ENCODE measurements at regions not wholly inside any gene's neighbourhood (a gene's known extent, or its start where the extent isn't known, plus 50 kb on each side); places are given as distances from the start of the nearest gene placed in this dataset.
"Not testable (repeated sequence)": the region's sequence is repeated elsewhere in the genome, so short reads cannot be mapped to it uniquely, and the experiment has no call there.

DNA sequence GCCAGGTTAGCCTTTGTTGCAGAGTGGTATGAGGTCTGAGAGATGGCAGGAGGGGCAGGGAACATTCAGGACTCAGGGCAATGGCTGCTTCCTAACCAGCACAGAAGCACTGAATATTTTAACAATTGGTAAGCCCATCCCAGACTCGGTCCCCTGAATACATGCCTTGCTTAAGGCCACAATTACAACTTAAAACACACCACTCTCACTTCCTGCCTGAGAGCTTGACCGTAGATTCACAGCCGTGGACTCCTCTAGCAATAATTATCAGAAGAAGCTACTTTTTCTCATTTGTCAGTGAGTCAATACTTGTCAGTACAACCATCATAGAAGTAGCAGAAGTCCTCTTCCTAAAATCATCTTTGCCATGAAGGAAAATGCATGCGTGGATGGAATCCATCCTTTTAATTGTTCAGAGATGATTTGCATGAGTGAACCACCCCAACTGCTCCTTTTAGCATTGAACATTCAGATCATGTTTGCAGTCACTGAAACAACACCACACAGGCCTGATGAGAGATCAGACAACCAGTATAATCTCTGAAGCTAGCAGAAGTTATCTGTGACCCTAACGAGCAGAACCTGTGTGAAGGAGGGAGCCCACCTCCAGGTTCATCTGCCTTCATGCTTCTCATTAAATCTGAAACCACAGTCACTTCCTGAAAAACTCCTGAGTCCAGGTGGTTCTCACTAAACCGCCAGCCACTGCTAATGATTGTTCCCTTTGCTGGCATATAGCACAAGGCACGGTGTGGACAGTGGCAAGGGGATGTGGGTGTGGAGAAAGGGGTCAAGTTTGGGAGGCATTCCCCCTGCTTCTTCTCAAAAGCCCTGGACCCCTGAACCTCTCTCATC is 333.9 kb upstream of the CNR1 start:
- POLR2A ChIA-PET = no interaction called here
- H3K27me3 Mint-ChIP-seq (ENCODE audit: insufficient read depth, unreplicated experiment) = peaks cover 28% of the 10 kb centered on the region
- no TSS peak for BruUV-seq (replicated peaks)

DNA sequence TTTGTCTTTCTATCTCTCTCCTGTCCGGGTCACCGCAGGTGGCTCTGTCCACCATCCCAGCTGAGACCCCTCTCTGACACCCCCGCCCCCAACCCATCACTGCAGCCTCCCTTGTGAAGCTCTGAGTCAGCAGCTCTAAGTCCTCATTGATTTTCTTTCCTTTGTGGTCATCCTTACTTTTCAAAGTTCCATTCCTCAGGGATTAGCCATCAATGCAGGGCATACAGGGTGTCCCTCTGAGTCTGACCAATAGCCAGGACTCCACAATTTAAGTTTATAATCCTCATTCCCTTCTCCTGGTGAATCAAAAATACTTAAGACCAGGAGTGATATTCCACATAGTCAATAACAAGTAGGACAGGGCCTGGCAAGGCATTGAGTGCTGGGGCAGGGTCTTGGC is 333.3 kb upstream of the CNR1 start:
- POLR2A ChIA-PET = no interaction called here
- Mint-ChIP-seq H3K36me3 (ENCODE audit: insufficient read depth, unreplicated experiment) (no peaks in the 10 kb centered on the region), H3K4me3 (ENCODE audit: unreplicated experiment) (no peak overlapping the region), H3K4me1 (ENCODE audit: low read depth, unreplicated experiment) (no peaks in the 10 kb centered on the region), H3K27me3 (ENCODE audit: insufficient read depth, unreplicated experiment) (peaks cover 29% of the 10 kb centered on the region), H3K9me3 (ENCODE audit: unreplicated experiment) (peaks cover 10% of the 10 kb centered on the region), H3K27ac (ENCODE audit: unreplicated experiment) (no peak overlapping the region)
- Histone ChIP-seq H3K27me3 (replicated peaks; ENCODE audit: control insufficient read depth, insufficient read depth, low read length) (no peaks in the 10 kb centered on the region; the same call in 1 of the 2 replicates), H3K4me1 (no peaks in the 10 kb centered on the region), H3K36me3 (ENCODE audit: control insufficient read depth, insufficient read depth, low read length) (no peaks in the 10 kb centered on the region), H3K9me3 (no peaks in the 10 kb centered on the region), H3K4me3 (ENCODE audit: low read depth, low read length) (no peak overlapping the region)
- TF ChIP-seq, protein P1, sequence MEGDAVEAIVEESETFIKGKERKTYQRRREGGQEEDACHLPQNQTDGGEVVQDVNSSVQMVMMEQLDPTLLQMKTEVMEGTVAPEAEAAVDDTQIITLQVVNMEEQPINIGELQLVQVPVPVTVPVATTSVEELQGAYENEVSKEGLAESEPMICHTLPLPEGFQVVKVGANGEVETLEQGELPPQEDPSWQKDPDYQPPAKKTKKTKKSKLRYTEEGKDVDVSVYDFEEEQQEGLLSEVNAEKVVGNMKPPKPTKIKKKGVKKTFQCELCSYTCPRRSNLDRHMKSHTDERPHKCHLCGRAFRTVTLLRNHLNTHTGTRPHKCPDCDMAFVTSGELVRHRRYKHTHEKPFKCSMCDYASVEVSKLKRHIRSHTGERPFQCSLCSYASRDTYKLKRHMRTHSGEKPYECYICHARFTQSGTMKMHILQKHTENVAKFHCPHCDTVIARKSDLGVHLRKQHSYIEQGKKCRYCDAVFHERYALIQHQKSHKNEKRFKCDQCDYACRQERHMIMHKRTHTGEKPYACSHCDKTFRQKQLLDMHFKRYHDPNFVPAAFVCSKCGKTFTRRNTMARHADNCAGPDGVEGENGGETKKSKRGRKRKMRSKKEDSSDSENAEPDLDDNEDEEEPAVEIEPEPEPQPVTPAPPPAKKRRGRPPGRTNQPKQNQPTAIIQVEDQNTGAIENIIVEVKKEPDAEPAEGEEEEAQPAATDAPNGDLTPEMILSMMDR (IDR thresholded peaks at IDR 0.05; ENCODE audit: insufficient read depth in 1 of 2, low read depth in 1 of 2, low read length in 1 of 2, severe bottlenecking in 1 of 2, unreplicated experiment in 1 of 2) = no peak
- intact Hi-C loops (cut with micrococcal nuclease; ENCODE audit: unreplicated experiment) = no loop called here
- CTCF ChIA-PET = no interaction called here
- no peak for DNase-seq
- no TSS peak for BruUV-seq (replicated peaks)

More for the DNA sequence above, 333.9 kb upstream of the CNR1 start:
- DNase-seq = no peak
- H3K36me3 Mint-ChIP-seq (ENCODE audit: insufficient read depth, unreplicated experiment) = no peaks in the 10 kb centered on the region
- H3K4me1 ChIP-seq = no peaks in the 10 kb centered on the region
- H3K27ac Mint-ChIP-seq (ENCODE audit: unreplicated experiment) = no peak overlapping the region
- TF ChIP-seq, protein P1 (IDR thresholded peaks at IDR 0.05; ENCODE audit: insufficient read depth in 1 of 2, low read depth in 1 of 2, low read length in 1 of 2, severe bottlenecking in 1 of 2, unreplicated experiment in 1 of 2) = no peak
- CTCF ChIA-PET = no interaction called here
- H3K36me3 ChIP-seq (ENCODE audit: control insufficient read depth, insufficient read depth, low read length) = no peaks in the 10 kb centered on the region
- no peak overlapping the region for H3K4me3 ChIP-seq (ENCODE audit: low read depth, low read length)
- H3K4me1 Mint-ChIP-seq (ENCODE audit: low read depth, unreplicated experiment) = no peaks in the 10 kb centered on the region
- no peaks in the 10 kb centered on the region for H3K27me3 ChIP-seq (replicated peaks; ENCODE audit: control insufficient read depth, insufficient read depth, low read length)
- peaks cover 10% of the 10 kb centered on the region for H3K9me3 Mint-ChIP-seq (ENCODE audit: unreplicated experiment)
- H3K4me3 Mint-ChIP-seq (ENCODE audit: unreplicated experiment) = no peak overlapping the region
- no peaks in the 10 kb centered on the region for H3K9me3 ChIP-seq
- intact Hi-C loops (cut with micrococcal nuclease; ENCODE audit: unreplicated experiment) = no loop called here

DNA sequence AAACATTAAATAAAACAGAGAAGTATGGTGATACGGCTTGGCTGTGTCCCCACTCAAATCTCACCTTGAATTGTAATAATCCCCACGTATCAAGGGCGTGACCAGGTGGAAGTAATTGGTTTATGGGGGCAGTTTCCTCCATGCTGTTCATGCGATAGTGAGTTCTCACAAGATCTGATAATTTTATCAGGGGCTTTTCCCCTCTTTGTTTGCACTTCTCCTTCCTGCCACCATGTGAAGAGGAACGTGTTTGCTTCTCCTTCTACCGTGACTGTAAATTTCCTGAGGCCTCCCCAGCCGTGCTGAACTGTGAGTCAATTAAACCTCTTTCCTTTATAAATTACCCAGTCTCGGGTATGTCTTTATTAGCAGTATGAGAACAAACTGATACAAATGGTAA is 331.3 kb upstream of the CNR1 start:
- H3K4me1 Mint-ChIP-seq (ENCODE audit: low read depth, unreplicated experiment); H3K4me3 ChIP-seq (ENCODE audit: low read depth, low read length); H3K36me3 ChIP-seq (ENCODE audit: control insufficient read depth, insufficient read depth, low read length); H3K9me3 ChIP-seq; H3K4me3 Mint-ChIP-seq (ENCODE audit: unreplicated experiment); H3K27me3 ChIP-seq (replicated peaks; ENCODE audit: control insufficient read depth, insufficient read depth, low read length); POLR2A ChIA-PET; BruUV-seq (replicated peaks); intact Hi-C loops (cut with micrococcal nuclease; ENCODE audit: unreplicated experiment); CTCF ChIA-PET; H3K4me1 ChIP-seq; H3K27ac Mint-ChIP-seq (ENCODE audit: unreplicated experiment); H3K36me3 Mint-ChIP-seq (ENCODE audit: insufficient read depth, unreplicated experiment); DNase-seq: not testable (repeated sequence)
- H3K27me3 Mint-ChIP-seq (ENCODE audit: insufficient read depth, unreplicated experiment) = peaks cover 26% of the 10 kb centered on the region
- H3K9me3 Mint-ChIP-seq (ENCODE audit: unreplicated experiment) = peaks cover 10% of the 10 kb centered on the region
